ENCODE measurements at regions not wholly inside any gene's neighbourhood (a gene's known extent, or its start where the extent isn't known, plus 50 kb on each side); places are given as distances from the start of the nearest gene placed in this dataset.

GRCh38 chrX:79568309-79568708 lies 201.2 kb upstream of the ITM2A start:
- H3K4me3 ChIP-seq (ENCODE audit: low read depth, low read length), result no peak overlapping the region
- no peak for TF ChIP-seq CTCF (IDR thresholded peaks at IDR 0.05; ENCODE audit: insufficient read depth, low read depth, low read length, missing control alignments)
- no peak for DNase-seq (ENCODE audit: low read depth)

- TF ChIP-seq CTCF (IDR thresholded peaks at IDR 0.05; ENCODE audit: insufficient read depth, low read depth, low read length, missing control alignments), result no peak
- no peak for DNase-seq (ENCODE audit: low read depth)
These were observed 197.2 kb upstream of the ITM2A start for GRCh38 chrX:79564362-79564761.

GRCh38 chrX:79559290-79559689 lies 192.2 kb upstream of the ITM2A start:
- H3K4me3 ChIP-seq (ENCODE audit: low read depth, low read length), result no peak overlapping the region
- DNase-seq (ENCODE audit: low read depth), result no peak
- TF ChIP-seq CTCF (IDR thresholded peaks at IDR 0.05; ENCODE audit: insufficient read depth, low read depth, low read length, missing control alignments), result no peak

More at GRCh38 chrX:79564362-79564761, 197.2 kb upstream of the ITM2A start:
- H3K4me3 ChIP-seq (ENCODE audit: low read depth, low read length), result no peak overlapping the region

- TF ChIP-seq CTCF (IDR thresholded peaks at IDR 0.05; ENCODE audit: insufficient read depth, low read depth, low read length, missing control alignments), result no peak
- DNase-seq (ENCODE audit: low read depth), result no peak
- H3K4me3 ChIP-seq (ENCODE audit: low read depth, low read length), result no peak overlapping the region
These were observed 190.1 kb upstream of the ITM2A start for GRCh38 chrX:79557212-79557611.

- no peak overlapping the region for H3K4me3 ChIP-seq (ENCODE audit: low read depth, low read length)
- no peak for DNase-seq (ENCODE audit: low read depth)
- TF ChIP-seq CTCF (IDR thresholded peaks at IDR 0.05; ENCODE audit: insufficient read depth, low read depth, low read length, missing control alignments), result no peak
These were observed 189.7 kb upstream of the ITM2A start for GRCh38 chrX:79556800-79557199.

- TF ChIP-seq CTCF (IDR thresholded peaks at IDR 0.05; ENCODE audit: insufficient read depth, low read depth, low read length, missing control alignments), result no peak
- DNase-seq (ENCODE audit: low read depth), result no peak
- H3K4me3 ChIP-seq (ENCODE audit: low read depth, low read length), result no peak overlapping the region
These were observed 163.4 kb upstream of the ITM2A start for GRCh38 chrX:79530310-79531108.

- TF ChIP-seq CTCF (IDR thresholded peaks at IDR 0.05; ENCODE audit: insufficient read depth, low read depth, low read length, missing control alignments), result peak; percentile 28
- H3K4me3 ChIP-seq (ENCODE audit: low read depth, low read length), result no peak overlapping the region
- peak; percentile 24 for DNase-seq (ENCODE audit: low read depth)
These were observed 157.5 kb upstream of the ITM2A start for GRCh38 chrX:79524642-79525041.
